IPS-20b (cell line): ENCODE measurements at regions not wholly inside any gene's neighbourhood (a gene's known extent, or its start where the extent isn't known, plus 50 kb on each side); places are given as distances from the start of the nearest gene placed in this dataset.

ENCODE experiments used
- H3K27ac ChIP-seq: one replicate; pipeline ENCODE4 v1.5.1; 2013; ENCODE audit warnings: low read length
- H3K27me3 ChIP-seq: 2 replicates; pipeline ENCODE4 v1.6.1; 2013; ENCODE audit warnings: mild to moderate bottlenecking, low read length, inconsistent platforms; ENCODE audit not compliant: insufficient read depth
- H3K36me3 ChIP-seq: 2 replicates; pipeline ENCODE4 v1.6.1; 2013; ENCODE audit warnings: low read depth, mild to moderate bottlenecking, inconsistent platforms, low read length, moderate library complexity; ENCODE audit not compliant: insufficient read depth
- H3K4me1 ChIP-seq: 2 replicates; pipeline ENCODE4 v1.6.1; 2013; ENCODE audit warnings: mild to moderate bottlenecking, control low read depth, inconsistent platforms, low read length, moderate library complexity; ENCODE audit not compliant: insufficient read depth
- H3K4me3 ChIP-seq: 2 replicates; pipeline ENCODE4 v1.5.1; 2013; ENCODE audit warnings: mild to moderate bottlenecking, low read length, inconsistent platforms
- H3K9ac ChIP-seq: 2 replicates; pipeline ENCODE4 v1.6.1; 2013; ENCODE audit warnings: low read depth, mild to moderate bottlenecking, inconsistent platforms, low read length, moderate library complexity
- H3K9me3 ChIP-seq: 2 replicates; pipeline ENCODE4 v1.6.1; 2013; ENCODE audit warnings: mild to moderate bottlenecking, low read depth, low read length, inconsistent platforms; ENCODE audit not compliant: insufficient read depth

GRCh38 chr13:78032132-78032531 is 113.5 kb upstream of the EDNRB start:
- H3K4me1 ChIP-seq = no peaks in the 10 kb centered on the region
- H3K27ac ChIP-seq = no peak overlapping the region
- no peaks in the 10 kb centered on the region for H3K27me3 ChIP-seq
- H3K36me3 ChIP-seq = no peaks in the 10 kb centered on the region
- no peak overlapping the region for H3K9ac ChIP-seq
- H3K9me3 ChIP-seq = no peaks in the 10 kb centered on the region
- no peak overlapping the region for H3K4me3 ChIP-seq

DNA sequence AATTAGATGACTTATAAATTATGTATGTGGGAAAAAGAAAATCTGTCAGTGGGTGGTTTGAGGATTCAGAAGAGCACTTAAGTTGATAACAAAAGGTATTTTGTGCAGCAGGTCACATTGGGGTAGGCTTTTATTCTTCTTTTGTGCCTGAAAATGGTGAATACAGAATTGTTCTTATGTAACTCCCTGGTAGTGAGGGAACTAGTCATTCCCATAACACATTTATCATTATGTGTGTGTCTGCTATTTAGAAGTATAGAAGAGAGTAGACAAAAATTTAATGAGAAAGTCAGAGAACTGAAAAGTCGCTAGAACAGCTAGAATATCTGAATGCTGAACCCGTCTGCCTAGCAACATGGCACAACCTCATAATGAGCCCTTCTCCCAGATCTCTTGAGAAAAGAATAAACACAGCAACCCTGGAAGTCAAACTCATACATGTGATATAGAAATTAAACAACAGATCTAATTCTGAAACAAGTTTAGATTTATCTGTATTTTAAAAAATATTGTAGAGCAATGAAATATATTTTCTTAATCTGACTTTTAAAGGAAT is 111.8 kb upstream of the EDNRB start:
- Histone ChIP-seq H3K4me3 (no peak overlapping the region), H3K36me3 (no peaks in the 10 kb centered on the region), H3K9me3 (no peaks in the 10 kb centered on the region), H3K27me3 (no peaks in the 10 kb centered on the region), H3K9ac (no peak overlapping the region), H3K4me1 (no peaks in the 10 kb centered on the region), H3K27ac (no peak overlapping the region)

GRCh38 chr13:78029901-78030300 is 111.3 kb upstream of the EDNRB start:
- Histone ChIP-seq H3K9me3 (peaks cover under 1% of the 10 kb centered on the region; the same call in 1 of the 2 replicates), H3K4me1 (no peaks in the 10 kb centered on the region), H3K36me3 (no peaks in the 10 kb centered on the region), H3K9ac (no peak overlapping the region), H3K4me3 (no peak overlapping the region), H3K27ac (no peak overlapping the region), H3K27me3 (no peaks in the 10 kb centered on the region)

DNA sequence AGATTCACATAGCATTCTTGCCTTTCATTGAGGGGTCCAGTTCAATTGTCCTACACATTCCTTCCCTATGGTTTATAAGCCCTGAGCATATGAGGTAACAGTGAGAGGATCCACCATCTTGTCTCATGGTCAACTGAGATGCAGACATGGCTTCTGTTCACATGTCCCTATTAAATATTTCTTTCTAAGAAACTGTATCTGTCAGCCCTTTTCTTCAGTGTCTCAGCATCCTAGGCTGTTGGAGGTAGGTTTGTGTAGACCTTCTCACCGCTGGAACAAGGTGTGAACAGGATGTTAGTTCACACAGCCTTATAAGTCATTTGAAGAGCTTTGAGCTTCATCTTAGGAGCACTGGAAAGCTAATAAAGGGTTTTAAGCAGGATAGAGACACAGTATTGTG is 110.3 kb upstream of the EDNRB start:
- H3K27me3 ChIP-seq = no peaks in the 10 kb centered on the region
- H3K9ac ChIP-seq = no peak overlapping the region
- H3K9me3 ChIP-seq = peaks cover 8% of the 10 kb centered on the region; the same call in 1 of the 2 replicates
- no peak overlapping the region for H3K27ac ChIP-seq
- no peak overlapping the region for H3K4me3 ChIP-seq
- H3K36me3 ChIP-seq = no peaks in the 10 kb centered on the region
- H3K4me1 ChIP-seq = no peaks in the 10 kb centered on the region

GRCh38 chr13:78024996-78025395 is 106.4 kb upstream of the EDNRB start:
- no peak overlapping the region for H3K9ac ChIP-seq
- H3K36me3 ChIP-seq = no peaks in the 10 kb centered on the region
- H3K4me1 ChIP-seq = no peaks in the 10 kb centered on the region
- peaks cover 8% of the 10 kb centered on the region; the same call in 1 of the 2 replicates for H3K9me3 ChIP-seq
- H3K4me3 ChIP-seq = no peak overlapping the region
- H3K27ac ChIP-seq = no peak overlapping the region
- no peaks in the 10 kb centered on the region for H3K27me3 ChIP-seq

GRCh38 chr13:78022164-78022877 is 103.7 kb upstream of the EDNRB start:
- Histone ChIP-seq H3K9ac (no peak overlapping the region), H3K27ac (no peak overlapping the region), H3K36me3 (no peaks in the 10 kb centered on the region), H3K4me1 (no peaks in the 10 kb centered on the region), H3K27me3 (no peaks in the 10 kb centered on the region), H3K9me3 (peaks cover 8% of the 10 kb centered on the region; the same call in 1 of the 2 replicates), H3K4me3 (no peak overlapping the region)

GRCh38 chr13:78020861-78021260 is 102.2 kb upstream of the EDNRB start:
- no peak overlapping the region for H3K4me3 ChIP-seq
- H3K9me3 ChIP-seq = peaks cover 10% of the 10 kb centered on the region; the same call in 1 of the 2 replicates
- no peaks in the 10 kb centered on the region for H3K36me3 ChIP-seq
- no peaks in the 10 kb centered on the region for H3K4me1 ChIP-seq
- no peaks in the 10 kb centered on the region for H3K27me3 ChIP-seq
- H3K27ac ChIP-seq = no peak overlapping the region
- no peak overlapping the region for H3K9ac ChIP-seq

- no peak overlapping the region for H3K4me3 ChIP-seq
- no peak overlapping the region for H3K27ac ChIP-seq
- H3K9me3 ChIP-seq = peaks cover 3% of the 10 kb centered on the region; the same call in 1 of the 2 replicates
- no peaks in the 10 kb centered on the region for H3K27me3 ChIP-seq
- no peaks in the 10 kb centered on the region for H3K36me3 ChIP-seq
- H3K9ac ChIP-seq = no peak overlapping the region
- H3K4me1 ChIP-seq = 0 out of 2 replicates have a peak, but pooled peaks cover 2% of the 10 kb centered on the region
Observed at GRCh38 chr13:78015782-78016181, 97.2 kb upstream of the EDNRB start.

DNA sequence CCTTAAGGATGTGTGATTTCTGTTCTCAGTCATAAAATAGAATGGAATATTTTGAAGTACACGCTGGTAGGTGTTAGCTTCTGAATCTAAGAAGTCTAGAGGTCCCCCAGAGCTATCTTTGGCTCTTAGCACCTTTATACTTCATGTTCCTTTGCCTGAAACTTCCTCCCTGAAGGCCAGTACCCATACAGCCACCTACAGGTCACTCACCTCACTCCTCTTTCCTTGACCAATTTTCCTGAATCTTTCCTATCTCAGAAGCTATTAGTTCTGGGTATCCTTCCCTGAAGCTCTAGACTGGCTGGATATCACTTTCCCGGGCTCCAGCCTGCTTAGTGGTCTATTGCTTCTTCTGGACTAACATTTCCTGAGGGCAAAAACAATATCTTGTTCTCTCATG is 93.4 kb upstream of the EDNRB start:
- Histone ChIP-seq H3K27ac (no peak overlapping the region), H3K9me3 (peaks cover 1% of the 10 kb centered on the region; the same call in 1 of the 2 replicates), H3K27me3 (no peaks in the 10 kb centered on the region), H3K4me1 (0 out of 2 replicates have a peak, but pooled peaks cover 2% of the 10 kb centered on the region), H3K36me3 (no peaks in the 10 kb centered on the region), H3K4me3 (no peak overlapping the region), H3K9ac (no peak overlapping the region)

GRCh38 chr13:78004821-78005220 is 86.2 kb upstream of the EDNRB start:
- Histone ChIP-seq H3K4me3 (no peak overlapping the region), H3K36me3 (no peaks in the 10 kb centered on the region), H3K4me1 (no peaks in the 10 kb centered on the region), H3K9me3 (no peaks in the 10 kb centered on the region; the same call in 1 of the 2 replicates), H3K27ac (no peak overlapping the region), H3K27me3 (no peaks in the 10 kb centered on the region), H3K9ac (no peak overlapping the region)

- no peaks in the 10 kb centered on the region for H3K27me3 ChIP-seq
- H3K4me3 ChIP-seq = no peak overlapping the region
- no peak overlapping the region for H3K9ac ChIP-seq
- H3K27ac ChIP-seq = no peak overlapping the region
- H3K4me1 ChIP-seq = no peaks in the 10 kb centered on the region
- H3K36me3 ChIP-seq = no peaks in the 10 kb centered on the region
- no peaks in the 10 kb centered on the region for H3K9me3 ChIP-seq
Observed at GRCh38 chr13:77999746-78000145, 81.1 kb upstream of the EDNRB start.

DNA sequence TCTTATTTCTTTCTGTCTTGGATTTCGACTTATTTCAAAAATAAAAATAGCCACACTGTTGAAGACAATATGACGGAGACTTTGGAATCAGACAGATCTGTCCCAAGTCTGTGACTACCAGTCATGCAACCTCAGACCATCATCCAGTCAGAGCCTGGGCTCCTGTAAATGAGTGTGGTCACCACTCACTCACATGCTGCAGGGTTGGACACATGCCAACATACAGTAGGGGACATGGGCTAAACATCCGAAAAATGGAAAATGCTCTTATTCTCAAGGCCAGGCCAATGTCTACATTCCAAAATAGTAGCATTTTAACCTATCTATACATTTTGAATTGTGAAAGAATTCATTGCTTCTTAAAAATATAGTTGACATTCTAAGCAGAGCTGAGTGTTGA is 75.5 kb upstream of the EDNRB start:
- Histone ChIP-seq H3K4me3 (no peak overlapping the region), H3K27me3 (no peaks in the 10 kb centered on the region), H3K4me1 (no peaks in the 10 kb centered on the region), H3K9me3 (no peaks in the 10 kb centered on the region), H3K36me3 (no peaks in the 10 kb centered on the region), H3K27ac (no peak overlapping the region), H3K9ac (no peak overlapping the region)
